ENCODE measurements at regions not wholly inside any gene's neighbourhood (a gene's known extent, or its start where the extent isn't known, plus 50 kb on each side); places are given as distances from the start of the nearest gene placed in this dataset.

- 63% methylated on average over 3 of the region's 3 CpGs for WGBS
- no peaks in the 10 kb centered on the region for H3K27me3 ChIP-seq
- TF ChIP-seq POLR2AphosphoS5 (IDR thresholded peaks at IDR 0.05) (no peak), POLR2A (IDR thresholded peaks at IDR 0.05) (no peak), EP300 (IDR thresholded peaks at IDR 0.05) (no peak), CTCF (IDR thresholded peaks at IDR 0.05) (no peak)
- no peaks in the 10 kb centered on the region for H3K36me3 ChIP-seq
- no peak overlapping the region for H3K27ac ChIP-seq
- H3K4me3 ChIP-seq = no peak overlapping the region
- no peaks in the 10 kb centered on the region for H3K9me3 ChIP-seq
- DNase-seq (ENCODE audit: low spot score in 2 of 2) = no peak
- H3K4me1 ChIP-seq = no peaks in the 10 kb centered on the region
These were observed 185.0 kb downstream of the SREK1 start for GRCh38 chr5:66329078-66329477.

- no peaks in the 10 kb centered on the region for H3K27me3 ChIP-seq
- H3K36me3 ChIP-seq = no peaks in the 10 kb centered on the region
- no peaks in the 10 kb centered on the region for H3K4me1 ChIP-seq
- H3K4me3 ChIP-seq = no peak overlapping the region
- no peaks in the 10 kb centered on the region for H3K9me3 ChIP-seq
- no peak overlapping the region for H3K27ac ChIP-seq
- WGBS = 84% methylated on average over 3 of the region's 3 CpGs
- no peak for TF ChIP-seq POLR2AphosphoS5 (IDR thresholded peaks at IDR 0.05)
- no peak for DNase-seq (ENCODE audit: low spot score in 2 of 2)
These were observed 189.1 kb downstream of the SREK1 start for GRCh38 chr5:66333192-66333591.

- no peak for DNase-seq (ENCODE audit: low spot score in 2 of 2)
- no peak overlapping the region for H3K27ac ChIP-seq
- H3K9me3 ChIP-seq = no peaks in the 10 kb centered on the region
- 66% methylated on average over 11 of the region's 11 CpGs for WGBS
- H3K4me3 ChIP-seq = no peak overlapping the region
- H3K36me3 ChIP-seq = no peaks in the 10 kb centered on the region
- no peaks in the 10 kb centered on the region for H3K27me3 ChIP-seq
- no peak for TF ChIP-seq EP300 (IDR thresholded peaks at IDR 0.05)
- no peak for TF ChIP-seq CTCF (IDR thresholded peaks at IDR 0.05)
- no peak for TF ChIP-seq POLR2AphosphoS5 (IDR thresholded peaks at IDR 0.05)
- TF ChIP-seq POLR2A (IDR thresholded peaks at IDR 0.05) = no peak
- no peaks in the 10 kb centered on the region for H3K4me1 ChIP-seq
These were observed 193.6 kb downstream of the SREK1 start for GRCh38 chr5:66337626-66338226.

GRCh38 chr5:66338828-66339227 is 194.7 kb downstream of the SREK1 start:
- TF ChIP-seq CTCF (IDR thresholded peaks at IDR 0.05) (no peak), EP300 (IDR thresholded peaks at IDR 0.05) (no peak)
- H3K27me3 ChIP-seq = no peaks in the 10 kb centered on the region
- no peak for DNase-seq (ENCODE audit: low spot score in 2 of 2)

GRCh38 chr5:66339896-66340295 is 195.8 kb downstream of the SREK1 start:
- no peak for DNase-seq (ENCODE audit: low spot score in 2 of 2)
- TF ChIP-seq POLR2AphosphoS5 (IDR thresholded peaks at IDR 0.05) = no peak
- no peak for TF ChIP-seq CTCF (IDR thresholded peaks at IDR 0.05)
- no peak for TF ChIP-seq POLR2A (IDR thresholded peaks at IDR 0.05)
- no peak for TF ChIP-seq EP300 (IDR thresholded peaks at IDR 0.05)
- Histone ChIP-seq H3K27ac (peak overlapping the region; percentile 1), H3K9me3 (no peaks in the 10 kb centered on the region), H3K4me3 (no peak overlapping the region), H3K27me3 (no peaks in the 10 kb centered on the region), H3K4me1 (no peaks in the 10 kb centered on the region), H3K36me3 (no peaks in the 10 kb centered on the region)
- WGBS = 30% methylated on average over 1 of the region's 1 CpG

More at GRCh38 chr5:66338828-66339227, 194.7 kb downstream of the SREK1 start:
- Histone ChIP-seq H3K36me3 (no peaks in the 10 kb centered on the region), H3K27ac (no peak overlapping the region), H3K4me1 (no peaks in the 10 kb centered on the region), H3K9me3 (no peaks in the 10 kb centered on the region), H3K4me3 (no peak overlapping the region)
- WGBS = 82% methylated on average over 2 of the region's 2 CpGs

- no peaks in the 10 kb centered on the region for H3K27me3 ChIP-seq
- no peaks in the 10 kb centered on the region for H3K4me1 ChIP-seq
- no peak overlapping the region for H3K27ac ChIP-seq
- H3K9me3 ChIP-seq = no peaks in the 10 kb centered on the region
- no peaks in the 10 kb centered on the region for H3K36me3 ChIP-seq
- 81% methylated on average over 1 of the region's 1 CpG for WGBS
- H3K4me3 ChIP-seq = no peak overlapping the region
- DNase-seq (ENCODE audit: low spot score in 2 of 2) = no peak
- TF ChIP-seq POLR2A (IDR thresholded peaks at IDR 0.05) (no peak), POLR2AphosphoS5 (IDR thresholded peaks at IDR 0.05) (no peak), CTCF (IDR thresholded peaks at IDR 0.05) (no peak), EP300 (IDR thresholded peaks at IDR 0.05) (no peak)
These were observed 196.7 kb downstream of the SREK1 start for GRCh38 chr5:66340786-66341185.

Data from suprapubic skin (tissue), 4 donors.